GM19043 (cell line): ENCODE measurements at regions not wholly inside any gene's neighbourhood (a gene's known extent, or its start where the extent isn't known, plus 50 kb on each side); places are given as distances from the start of the nearest gene placed in this dataset.

Experiments used
- ATAC-seq: cut with Tn5 transposase; IDR thresholded peaks from one replicate; pipeline ENCODE4 v1.9.1; 2021; ENCODE audit warnings: low read depth; ENCODE audit not compliant: unreplicated experiment

- ATAC-seq: no peak
These were observed 56.7 kb upstream of the LMCD1 start for GRCh38 chr3:8444883-8445282.

GRCh38 chr3:8445861-8446260 lies 55.8 kb upstream of the LMCD1 start:
- ATAC-seq: no peak

- ATAC-seq: no peak
These were observed 54.8 kb upstream of the LMCD1 start for GRCh38 chr3:8446845-8447244.

- ATAC-seq: no peak
These were observed 51.0 kb upstream of the LMCD1 start for GRCh38 chr3:8450618-8451017.

DNA sequence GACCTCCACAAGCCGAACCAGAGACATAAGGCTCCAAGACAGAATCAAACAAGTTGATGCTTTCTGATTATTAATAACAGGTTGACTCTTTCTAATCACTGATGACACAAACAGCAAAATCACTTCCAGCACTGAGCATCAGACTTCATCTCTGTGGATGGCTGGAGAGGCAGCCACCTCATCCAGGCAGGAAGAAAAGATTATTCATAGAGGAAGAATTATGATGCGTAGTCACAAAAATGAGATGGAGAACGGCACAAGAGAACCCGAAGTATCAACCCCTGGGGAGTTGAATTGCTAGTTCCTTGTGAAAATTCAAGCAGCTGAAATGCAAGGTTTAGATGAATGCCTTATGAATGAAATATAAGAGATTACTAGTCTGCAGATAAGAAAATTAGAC lies 49.9 kb upstream of the LMCD1 start:
- ATAC-seq: no peak
